ENCODE measurements at regions not wholly inside any gene's neighbourhood (a gene's known extent, or its start where the extent isn't known, plus 50 kb on each side); places are given as distances from the start of the nearest gene placed in this dataset.

DNA sequence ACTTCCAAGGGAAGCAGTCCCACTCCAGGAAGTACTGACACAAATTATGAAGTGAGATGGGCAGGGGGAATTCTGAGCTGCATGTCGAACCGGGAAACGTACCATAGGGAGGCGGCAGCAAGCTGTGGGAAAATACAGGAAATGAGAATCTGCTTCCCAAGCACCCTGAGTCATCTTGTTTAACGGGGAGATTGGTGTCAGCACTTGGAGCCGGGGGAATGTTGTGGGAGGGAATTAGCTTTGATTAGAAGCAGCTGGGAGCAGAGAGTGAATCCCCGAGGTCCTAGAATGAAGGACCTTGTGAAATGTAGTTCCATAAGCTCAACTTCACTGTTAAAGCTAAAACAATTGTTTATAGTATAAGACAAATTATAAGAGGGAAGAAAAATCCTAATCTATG lies 141.4 kb upstream of the PRKCQ start:
- WGBS, 5 donors = 47 to 71% (median 61%) methylated on average over 7 of the region's 7 CpGs
- H3K27me3 ChIP-seq (replicated peaks in 1 of 7) = peaks cover 0 to 57% (median 6%) of the 10 kb centered on the region in 7 donors
- H3K9me3 ChIP-seq = peaks cover 0 to 6% (median 0%) of the 10 kb centered on the region in 8 donors
- TF ChIP-seq, protein P1, sequence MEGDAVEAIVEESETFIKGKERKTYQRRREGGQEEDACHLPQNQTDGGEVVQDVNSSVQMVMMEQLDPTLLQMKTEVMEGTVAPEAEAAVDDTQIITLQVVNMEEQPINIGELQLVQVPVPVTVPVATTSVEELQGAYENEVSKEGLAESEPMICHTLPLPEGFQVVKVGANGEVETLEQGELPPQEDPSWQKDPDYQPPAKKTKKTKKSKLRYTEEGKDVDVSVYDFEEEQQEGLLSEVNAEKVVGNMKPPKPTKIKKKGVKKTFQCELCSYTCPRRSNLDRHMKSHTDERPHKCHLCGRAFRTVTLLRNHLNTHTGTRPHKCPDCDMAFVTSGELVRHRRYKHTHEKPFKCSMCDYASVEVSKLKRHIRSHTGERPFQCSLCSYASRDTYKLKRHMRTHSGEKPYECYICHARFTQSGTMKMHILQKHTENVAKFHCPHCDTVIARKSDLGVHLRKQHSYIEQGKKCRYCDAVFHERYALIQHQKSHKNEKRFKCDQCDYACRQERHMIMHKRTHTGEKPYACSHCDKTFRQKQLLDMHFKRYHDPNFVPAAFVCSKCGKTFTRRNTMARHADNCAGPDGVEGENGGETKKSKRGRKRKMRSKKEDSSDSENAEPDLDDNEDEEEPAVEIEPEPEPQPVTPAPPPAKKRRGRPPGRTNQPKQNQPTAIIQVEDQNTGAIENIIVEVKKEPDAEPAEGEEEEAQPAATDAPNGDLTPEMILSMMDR (IDR thresholded peaks at IDR 0.05 in 8 of 11, conservative IDR thresholded peaks at IDR 0.05 in 3 of 11) = no peak
- TF ChIP-seq POLR2AphosphoS5 (IDR thresholded peaks at IDR 0.05) = peak in 1 of 3 donors; percentile 56
- H3K27ac ChIP-seq = peak overlapping the region in 3 of 8 donors; percentile 3 to 47 (median 39)
- DNase-seq = no peak
- intact Hi-C loops (cut with DNase I; ENCODE audit: low total_unique reads) = no loop called here
- H3K4me3 ChIP-seq = no peak overlapping the region
- peaks cover 0 to 6% (median 0%) of the 10 kb centered on the region in 6 donors for H3K4me1 ChIP-seq
- H3K36me3 ChIP-seq = no peaks in the 10 kb centered on the region

DNA sequence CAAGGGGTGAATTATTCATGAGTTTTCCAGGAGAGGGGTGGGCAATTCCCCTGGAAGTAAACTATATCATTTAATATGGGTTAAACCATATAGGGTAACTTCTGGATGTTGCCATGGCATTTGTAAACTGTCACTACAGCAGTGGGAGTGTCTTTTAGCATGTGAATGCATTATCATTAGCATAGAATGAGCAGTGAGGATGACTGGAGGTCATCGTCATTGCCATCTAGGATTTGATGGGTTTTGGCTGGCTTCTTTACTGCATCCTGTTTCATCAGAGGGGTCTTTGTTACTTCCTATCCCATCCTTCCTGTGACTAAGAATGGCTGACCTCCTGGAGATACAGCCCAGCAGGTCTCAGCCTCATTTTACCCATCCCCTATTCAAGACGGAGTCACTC lies 139.5 kb upstream of the PRKCQ start:
- H3K27ac ChIP-seq = no peak overlapping the region
- intact Hi-C loops (cut with DNase I; ENCODE audit: low total_unique reads) = no loop called here
- no peak for DNase-seq
- TF ChIP-seq, protein P1 (IDR thresholded peaks at IDR 0.05 in 8 of 11, conservative IDR thresholded peaks at IDR 0.05 in 3 of 11) = no peak
- no peak for TF ChIP-seq POLR2AphosphoS5 (IDR thresholded peaks at IDR 0.05)
- H3K9me3 ChIP-seq = peaks cover 0 to 6% (median 0%) of the 10 kb centered on the region in 8 donors
- H3K4me1 ChIP-seq = peaks cover 0 to 6% (median 0%) of the 10 kb centered on the region in 6 donors
- H3K27me3 ChIP-seq (replicated peaks in 1 of 7) = peaks cover 0 to 46% (median 6%) of the 10 kb centered on the region in 7 donors
- no peaks in the 10 kb centered on the region for H3K36me3 ChIP-seq
- WGBS, 5 donors = 79 to 86% (median 82%) methylated on average over 2 of the region's 2 CpGs
- no peak overlapping the region for H3K4me3 ChIP-seq

DNA sequence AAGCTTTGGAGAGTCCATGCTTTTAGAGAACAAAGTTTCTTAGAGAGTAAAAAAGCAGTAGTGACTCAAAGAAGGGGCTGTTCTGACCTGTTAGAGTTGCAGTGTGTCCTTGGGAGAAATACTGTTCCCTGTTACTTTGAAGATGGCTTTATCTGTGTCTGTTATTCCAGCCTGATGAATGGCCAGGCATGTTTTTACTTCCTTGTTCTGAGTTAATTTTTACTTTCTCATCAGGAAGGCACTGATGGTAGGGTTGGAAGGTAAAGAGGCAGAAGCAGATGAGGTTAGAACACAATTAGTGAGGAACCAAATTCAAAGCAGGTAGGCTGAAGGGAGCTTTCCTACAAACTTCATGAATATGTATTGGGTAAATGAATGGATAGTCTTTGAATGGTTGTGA lies 138.5 kb upstream of the PRKCQ start:
- intact Hi-C loops (cut with DNase I; ENCODE audit: low total_unique reads) = no loop called here

DNA sequence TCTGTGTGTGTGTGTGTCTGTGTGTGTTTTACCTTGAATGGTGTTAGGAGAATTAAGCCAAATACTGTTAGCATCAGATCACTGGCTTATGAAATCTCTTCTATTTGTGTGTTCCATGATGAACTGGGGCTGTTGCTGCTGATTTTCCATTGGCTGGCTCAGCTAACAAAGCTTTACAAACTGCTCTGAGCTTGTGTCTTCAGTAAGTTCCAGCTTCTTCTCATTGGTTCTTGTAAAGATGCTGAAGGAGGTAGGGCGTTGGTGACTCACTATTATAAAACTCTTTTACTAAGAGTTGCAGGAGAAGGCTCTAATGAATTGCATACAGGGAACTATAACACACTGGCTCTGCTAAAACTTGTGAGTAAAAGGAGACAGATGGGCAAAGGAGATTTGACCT lies 136.4 kb upstream of the PRKCQ start:
- Histone ChIP-seq H3K9me3 (peaks cover 0 to 6% (median 0%) of the 10 kb centered on the region in 8 donors), H3K36me3 (no peaks in the 10 kb centered on the region), H3K4me3 (no peak overlapping the region), H3K4me1 (no peaks in the 10 kb centered on the region), H3K27me3 (replicated peaks in 1 of 7) (peaks cover 0 to 49% (median 6%) of the 10 kb centered on the region in 7 donors), H3K27ac (no peak overlapping the region)
- 60 to 83% (median 66%) methylated on average over 1 of the region's 1 CpG for WGBS, 5 donors
- TF ChIP-seq POLR2AphosphoS5 (IDR thresholded peaks at IDR 0.05) (no peak), POLR2A (IDR thresholded peaks at IDR 0.05) (no peak)
- TF ChIP-seq, protein P1 (IDR thresholded peaks at IDR 0.05 in 8 of 11, conservative IDR thresholded peaks at IDR 0.05 in 3 of 11) = no peak
- no peak for DNase-seq
- intact Hi-C loops (cut with DNase I; ENCODE audit: low total_unique reads) = no loop called here

More for the DNA sequence above, 138.5 kb upstream of the PRKCQ start:
- DNase-seq = no peak
- Histone ChIP-seq H3K27ac (no peak overlapping the region), H3K36me3 (no peaks in the 10 kb centered on the region), H3K4me1 (peaks cover 0 to 6% (median 0%) of the 10 kb centered on the region in 6 donors), H3K27me3 (replicated peaks in 1 of 7) (peaks cover 0 to 50% (median 6%) of the 10 kb centered on the region in 7 donors), H3K4me3 (no peak overlapping the region), H3K9me3 (peaks cover 0 to 6% (median 0%) of the 10 kb centered on the region in 8 donors)
- TF ChIP-seq POLR2A (IDR thresholded peaks at IDR 0.05) = no peak
- TF ChIP-seq, protein P1 (IDR thresholded peaks at IDR 0.05 in 8 of 11, conservative IDR thresholded peaks at IDR 0.05 in 3 of 11) = no peak
- TF ChIP-seq POLR2AphosphoS5 (IDR thresholded peaks at IDR 0.05) = no peak
